ENCODE measurements at regions not wholly inside any gene's neighbourhood (a gene's known extent, or its start where the extent isn't known, plus 50 kb on each side); places are given as distances from the start of the nearest gene placed in this dataset.

GRCh38 chr14:49209416-49209815 is 376.8 kb downstream of the RPS29 start:
- TF ChIP-seq ZNF274 (IDR thresholded peaks at IDR 0.05; ENCODE audit: low read depth, low read length), result no peak
- TF ChIP-seq SUZ12 (IDR thresholded peaks at IDR 0.05; ENCODE audit: extremely low read depth, insufficient read depth, insufficient read length), result no peak
- no peak for TF ChIP-seq YY1 (IDR thresholded peaks at IDR 0.05; ENCODE audit: insufficient read depth, insufficient read length)
